ENCODE measurements at regions not wholly inside any gene's neighbourhood (a gene's known extent, or its start where the extent isn't known, plus 50 kb on each side); places are given as distances from the start of the nearest gene placed in this dataset.
"Not testable (repeated sequence)": the region's sequence is repeated elsewhere in the genome, so short reads cannot be mapped to it uniquely, and the experiment has no call there.

GRCh38 chr1:101131239-101131843 lies 105.5 kb upstream of the S1PR1 start:
- TF ChIP-seq CTCF (IDR thresholded peaks at IDR 0.05; ENCODE audit: low read depth, low read length) = no peak
- DNase-seq (ENCODE audit: low read depth in 2 of 2) = no peak
- H3K4me3 ChIP-seq (replicated peaks in 1 of 2; ENCODE audit: low read depth in 2 of 2, low read length in 2 of 2) = no peak overlapping the region

GRCh38 chr1:101130673-101131072 lies 105.1 kb upstream of the DPH5 start:
- H3K4me3 ChIP-seq (replicated peaks in 1 of 2; ENCODE audit: low read depth in 2 of 2, low read length in 2 of 2) = no peak overlapping the region
- peak in 1 of 2 donors; percentile 29 for DNase-seq (ENCODE audit: low read depth in 2 of 2)
- TF ChIP-seq CTCF (IDR thresholded peaks at IDR 0.05; ENCODE audit: low read depth, low read length) = no peak

GRCh38 chr1:101128846-101129245 lies 103.3 kb upstream of the DPH5 start:
- no peak for DNase-seq (ENCODE audit: low read depth in 2 of 2)
- TF ChIP-seq CTCF (IDR thresholded peaks at IDR 0.05; ENCODE audit: low read depth, low read length) = no peak
- H3K4me3 ChIP-seq (replicated peaks in 1 of 2; ENCODE audit: low read depth in 2 of 2, low read length in 2 of 2) = no peak overlapping the region

- TF ChIP-seq CTCF (IDR thresholded peaks at IDR 0.05; ENCODE audit: low read depth, low read length) = no peak
- H3K4me3 ChIP-seq (replicated peaks in 1 of 2; ENCODE audit: low read depth in 2 of 2, low read length in 2 of 2) = no peak overlapping the region
- DNase-seq (ENCODE audit: low read depth in 2 of 2) = no peak
Observed at GRCh38 chr1:101128211-101128727, 102.7 kb upstream of the DPH5 start.

- H3K4me3 ChIP-seq (replicated peaks in 1 of 2; ENCODE audit: low read depth in 2 of 2, low read length in 2 of 2) = no peak overlapping the region
- no peak for DNase-seq (ENCODE audit: low read depth in 2 of 2)
- no peak for TF ChIP-seq CTCF (IDR thresholded peaks at IDR 0.05; ENCODE audit: low read depth, low read length)
Observed at GRCh38 chr1:101124405-101124804, 98.8 kb upstream of the DPH5 start.

- DNase-seq (ENCODE audit: low read depth in 2 of 2); H3K4me3 ChIP-seq (replicated peaks in 1 of 2; ENCODE audit: low read depth in 2 of 2, low read length in 2 of 2): not testable (repeated sequence)
Observed at GRCh38 chr1:101123904-101124303, 98.3 kb upstream of the DPH5 start.

GRCh38 chr1:101122452-101123166 lies 97.0 kb upstream of the DPH5 start:
- no peak for TF ChIP-seq CTCF (IDR thresholded peaks at IDR 0.05; ENCODE audit: low read depth, low read length)
- no peak overlapping the region for H3K4me3 ChIP-seq (replicated peaks in 1 of 2; ENCODE audit: low read depth in 2 of 2, low read length in 2 of 2)
- no peak for DNase-seq (ENCODE audit: low read depth in 2 of 2)
